HCT116 (cell line): ENCODE measurements at regions not wholly inside any gene's neighbourhood (a gene's known extent, or its start where the extent isn't known, plus 50 kb on each side); places are given as distances from the start of the nearest gene placed in this dataset.

Experiments
- ATAC-seq: fragments of 200-7000 bp; cut with Tn5 transposase; 2 replicates; pipeline ENCODE4 v1.9.1; 2020; ENCODE audit warnings: mild to moderate bottlenecking, moderate library complexity
- BruUV-seq: library from RNA; stranded (reverse); fragments of 400-500 nt; replicated peaks from 2 replicates; lab custom pipeline; 2021; lab: Mats Ljungman, UMichigan
- CTCF ChIA-PET: fragments of 300-600 bp; sonication (Branson Sonifier 250); formaldehyde crosslinking; loops from one replicate; lab custom pipeline; 2021; ENCODE audit warnings: antibody characterized with exemption; lab: Charles Lee
- POLR2A ChIA-PET: fragments of 300-600, 350-600 bp; sonication (Branson Sonifier 250); formaldehyde crosslinking; loops from one replicate; lab custom pipeline; 2021; ENCODE audit warnings: antibody characterized with exemption; lab: Charles Lee
- RAD21 ChIA-PET, 2 experiments: fragments of 300-600 bp; sonication (Branson Sonifier 250); formaldehyde crosslinking; loops; one replicate each; lab custom pipeline; 2023; ENCODE audit warnings: low total read pairs in 2 of 2; ENCODE audit not compliant: uncharacterized antibody in 2 of 2, unreplicated experiment in 2 of 2, low non-redundant PET in 1 of 2; lab: Charles Lee
- DNase-seq: peaks from one replicate; pipeline ENCODE4 v3.0.0-alpha.2; 2010; ENCODE audit warnings: low read depth, low spot score
- H2AFZ ChIP-seq: fragments of 200-600 bp; shearing (Covaris generic), sonication (generic); 2 replicates; pipeline ENCODE4 v1.6.1; 2017; ENCODE audit warnings: low read depth, mixed run types, mixed read lengths, antibody characterized with exemption, low read length; ENCODE audit not compliant: poor library complexity, severe bottlenecking
- H3K27ac ChIP-seq: 2 replicates; pipeline ENCODE4 v1.5.1; 2012; ENCODE audit warnings: low read depth, low read length
- H3K27me3 ChIP-seq: fragments of 200-600 bp; sonication (generic); 2 replicates; pipeline ENCODE4 v1.6.1; 2016; ENCODE audit warnings: mixed run types, low read length, mixed read lengths; ENCODE audit not compliant: insufficient read depth
- H3K36me3 ChIP-seq, 2 experiments: fragments of 200-500 bp in 1 of 2; fragments of 200-600 bp in 1 of 2; sonication (Bioruptor generic) in 1 of 2; sonication (generic) in 1 of 2; 2 replicates each; pipeline versions ENCODE4 v1.5.1 to v1.6.1; 2014 to 2016; ENCODE audit warnings: low read length in 2 of 2, inconsistent platforms in 1 of 2, mixed read lengths in 1 of 2, mixed run types in 1 of 2; ENCODE audit not compliant: insufficient read depth in 2 of 2, control insufficient read depth in 1 of 2
- H3K4me1 ChIP-seq, 2 experiments: fragments of 200-600 bp in 1 of 2; sonication (generic) in 1 of 2; 2 replicates each; pipeline versions ENCODE4 v1.5.1 to v1.6.1; 2012 to 2017; ENCODE audit warnings: low read length in 2 of 2, inconsistent platforms in 1 of 2, mild to moderate bottlenecking in 1 of 2, mixed read lengths in 1 of 2, mixed run types in 1 of 2, moderate library complexity in 1 of 2; ENCODE audit not compliant: insufficient read depth in 2 of 2, control insufficient read depth in 1 of 2
- H3K4me2 ChIP-seq: fragments of 200-600 bp; sonication (generic); 2 replicates; pipeline ENCODE4 v1.6.1; 2017; ENCODE audit warnings: mixed run types, low read length, mixed read lengths
- H3K4me3 ChIP-seq, 2 experiments: fragments of 200-600 bp in 1 of 2; sonication (generic) in 1 of 2; replicated peaks in 1 of 2; 2 replicates each; pipeline ENCODE4 v1.5.1; 2011 to 2016; ENCODE audit warnings: low read length in 2 of 2, control low read depth in 1 of 2, low read depth in 1 of 2, mild to moderate bottlenecking in 1 of 2, mixed read lengths in 1 of 2, mixed run types in 1 of 2
- H3K79me2 ChIP-seq: fragments of 200-600 bp; sonication (generic); 2 replicates; pipeline ENCODE4 v1.6.1; 2017; ENCODE audit warnings: mild to moderate bottlenecking, mixed run types, low read length, moderate library complexity, mixed read lengths; ENCODE audit not compliant: insufficient read depth
- H3K9ac ChIP-seq: fragments of 200-600 bp; sonication (generic); 2 replicates; pipeline ENCODE4 v1.6.1; 2016; ENCODE audit warnings: low read length, mixed read lengths
- H3K9me2 ChIP-seq: fragments of 200-600 bp; sonication (generic), shearing (Covaris generic); 2 replicates; pipeline ENCODE4 v1.6.1; 2017; ENCODE audit warnings: mixed run types, mild to moderate bottlenecking, moderate library complexity; ENCODE audit not compliant: insufficient read depth
- H3K9me3 ChIP-seq, 2 experiments: fragments of 200-500 bp in 1 of 2; fragments of 200-600 bp in 1 of 2; sonication (Bioruptor generic) in 1 of 2; sonication (generic) in 1 of 2; 2 replicates each; pipeline ENCODE4 v1.6.1; 2014 to 2017; ENCODE audit warnings: low read length in 2 of 2, mixed read lengths in 2 of 2, inconsistent platforms in 1 of 2, low read depth in 1 of 2, mild to moderate bottlenecking in 1 of 2, mixed run types in 1 of 2, moderate library complexity in 1 of 2; ENCODE audit not compliant: control insufficient read depth in 1 of 2, insufficient read depth in 1 of 2
- H4K20me1 ChIP-seq: fragments of 200-600 bp; sonication (generic), shearing (Covaris generic); 2 replicates; pipeline ENCODE4 v1.6.1; 2017; ENCODE audit warnings: mixed run types, mild to moderate bottlenecking, moderate library complexity; ENCODE audit not compliant: insufficient read depth
- ATF3 ChIP-seq: IDR thresholded peaks from 2 replicates; pipeline ENCODE4 v1.6.1; 2012
- CBX3 ChIP-seq: IDR thresholded peaks from 2 replicates; pipeline ENCODE4 v1.6.1; 2012; ENCODE audit warnings: low read depth
- EGR1 ChIP-seq: IDR thresholded peaks from 2 replicates; pipeline ENCODE4 v1.6.1; 2012; ENCODE audit warnings: low read depth
- ELF1 ChIP-seq: IDR thresholded peaks from 2 replicates; pipeline ENCODE4 v1.6.1; 2012; ENCODE audit warnings: low read depth, borderline replicate concordance
- EZH2 ChIP-seq: fragments of 200-600 bp; sonication (generic); IDR thresholded peaks from 2 replicates; pipeline ENCODE4 v1.6.1; 2017; ENCODE audit warnings: antibody characterized with exemption, mixed run types
- JUND ChIP-seq: IDR thresholded peaks from 2 replicates; pipeline ENCODE4 v1.6.1; 2012
- MAX ChIP-seq: IDR thresholded peaks from 2 replicates; pipeline ENCODE4 v1.6.1; 2012
- POLR2AphosphoS5 ChIP-seq: IDR thresholded peaks from 2 replicates; pipeline ENCODE4 v1.6.1; 2011; ENCODE audit warnings: mild to moderate bottlenecking, low read depth, low read length, moderate library complexity
- SIN3A ChIP-seq: IDR thresholded peaks from 2 replicates; pipeline ENCODE4 v1.6.1; 2012; ENCODE audit warnings: low read depth
- SP1 ChIP-seq: IDR thresholded peaks from 2 replicates; pipeline ENCODE4 v1.6.1; 2012; ENCODE audit warnings: low read depth
- SRF ChIP-seq: IDR thresholded peaks from 2 replicates; pipeline ENCODE4 v1.6.1; 2012; ENCODE audit warnings: low read depth
- YY1 ChIP-seq: IDR thresholded peaks from 2 replicates; pipeline ENCODE4 v1.6.1; 2011; ENCODE audit warnings: low read length, low read depth, moderate library complexity, mild to moderate bottlenecking; ENCODE audit not compliant: insufficient replicate concordance; ENCODE audit errors: extremely low read depth
- ZNF274 ChIP-seq: fragments of 200-500 bp; sonication (Bioruptor generic); IDR thresholded peaks from 2 replicates; pipeline ENCODE4 v1.6.1; 2014; ENCODE audit warnings: mild to moderate bottlenecking, low read depth, low read length, inconsistent platforms
- intact Hi-C: fragments of 100-400 bp; cut with micrococcal nuclease; formaldehyde crosslinking; loops from 2 replicates; pipeline ENCODE4 v1.10.0; 2022
- TF ChIP-seq, protein P1 (sequence below): IDR thresholded peaks from 2 replicates; pipeline ENCODE4 v1.6.1; 2011; ENCODE audit warnings: mild to moderate bottlenecking, low read length, moderate library complexity; ENCODE audit not compliant: insufficient replicate concordance; ENCODE audit errors: extremely low read depth

GRCh38 chr4:14182148-14182547 lies 554.6 kb upstream of the BOD1L1 start:
- ChIA-PET RAD21 (no interaction called here), CTCF (no interaction called here), POLR2A (no interaction called here)
- no peak overlapping the region for H3K27ac ChIP-seq
- no peaks in the 10 kb centered on the region for H3K9me2 ChIP-seq
- BruUV-seq, result no TSS peak
- TF ChIP-seq POLR2AphosphoS5 (no peak), EGR1 (no peak), SIN3A (no peak), CBX3 (no peak), SP1 (no peak), ZNF274 (no peak), ELF1 (no peak), SRF (no peak), EZH2 (no peak), JUND (no peak), YY1 (no peak), ATF3 (no peak), MAX (no peak)
- TF ChIP-seq, protein P1, sequence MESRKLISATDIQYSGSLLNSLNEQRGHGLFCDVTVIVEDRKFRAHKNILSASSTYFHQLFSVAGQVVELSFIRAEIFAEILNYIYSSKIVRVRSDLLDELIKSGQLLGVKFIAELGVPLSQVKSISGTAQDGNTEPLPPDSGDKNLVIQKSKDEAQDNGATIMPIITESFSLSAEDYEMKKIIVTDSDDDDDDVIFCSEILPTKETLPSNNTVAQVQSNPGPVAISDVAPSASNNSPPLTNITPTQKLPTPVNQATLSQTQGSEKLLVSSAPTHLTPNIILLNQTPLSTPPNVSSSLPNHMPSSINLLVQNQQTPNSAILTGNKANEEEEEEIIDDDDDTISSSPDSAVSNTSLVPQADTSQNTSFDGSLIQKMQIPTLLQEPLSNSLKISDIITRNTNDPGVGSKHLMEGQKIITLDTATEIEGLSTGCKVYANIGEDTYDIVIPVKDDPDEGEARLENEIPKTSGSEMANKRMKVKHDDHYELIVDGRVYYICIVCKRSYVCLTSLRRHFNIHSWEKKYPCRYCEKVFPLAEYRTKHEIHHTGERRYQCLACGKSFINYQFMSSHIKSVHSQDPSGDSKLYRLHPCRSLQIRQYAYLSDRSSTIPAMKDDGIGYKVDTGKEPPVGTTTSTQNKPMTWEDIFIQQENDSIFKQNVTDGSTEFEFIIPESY, result no peak
- H3K4me3 ChIP-seq, result no peak overlapping the region
- H3K79me2 ChIP-seq, result no peaks in the 10 kb centered on the region
- H3K4me2 ChIP-seq, result no peak overlapping the region
- no peak overlapping the region for H3K9ac ChIP-seq
- ATAC-seq, result no peak
- intact Hi-C loops, result no loop called here
- H3K27me3 ChIP-seq, result no peaks in the 10 kb centered on the region
- no peak overlapping the region for H2AFZ ChIP-seq
- H3K4me1 ChIP-seq, result no peaks in the 10 kb centered on the region
- H4K20me1 ChIP-seq, result no peaks in the 10 kb centered on the region
- peaks cover 0 to 18% of the 10 kb centered on the region in 2 experiments; a peak in 2 of 4 replicates for H3K9me3 ChIP-seq
- no peak for DNase-seq
- H3K36me3 ChIP-seq, result no peaks in the 10 kb centered on the region
